NCI-H2171 treated with DMSO at 0.1 percent for 48 hours (cell line): ENCODE measurements at regions not wholly inside any gene's neighbourhood (a gene's known extent, or its start where the extent isn't known, plus 50 kb on each side); places are given as distances from the start of the nearest gene placed in this dataset.
"Not testable (repeated sequence)": the region's sequence is repeated elsewhere in the genome, so short reads cannot be mapped to it uniquely, and the experiment has no call there.

Experiments used
- DNase-seq: peaks from one replicate; lab custom pipeline; 2025; lab: John Stamatoyannopoulos, UW

GRCh38 chr22:48494968-48495750 is 1332.5 kb downstream of the BRD1 start:
- no peak for DNase-seq

GRCh38 chr22:48494256-48494967 is 1333.3 kb downstream of the BRD1 start:
- no peak for DNase-seq

- no peak for DNase-seq
Observed at GRCh38 chr22:48493733-48494132, 1333.9 kb downstream of the BRD1 start.

GRCh38 chr22:48492366-48493320 is 1335.0 kb downstream of the BRD1 start:
- DNase-seq, result peak; percentile 87

- DNase-seq, result peak; percentile 68
Observed at GRCh38 chr22:48491451-48491941, 1336.2 kb downstream of the BRD1 start.

GRCh38 chr22:48490500-48491411 is 1336.9 kb downstream of the BRD1 start:
- peak; percentile 34 for DNase-seq

GRCh38 chr22:48489551-48490499 is 1337.8 kb downstream of the BRD1 start:
- DNase-seq, result no peak

GRCh38 chr22:48488611-48489511 is 1338.8 kb downstream of the BRD1 start:
- DNase-seq, result peak; percentile 45

- peak; percentile 25 for DNase-seq
Observed at GRCh38 chr22:48488149-48488551, 1339.5 kb downstream of the BRD1 start.

GRCh38 chr22:48486558-48486957 is 1341.1 kb downstream of the BRD1 start:
- DNase-seq, result no peak

- DNase-seq, result no peak
Observed at GRCh38 chr22:48486134-48486532, 1341.5 kb downstream of the BRD1 start.

GRCh38 chr22:48485149-48486133 is 1342.2 kb downstream of the BRD1 start:
- DNase-seq, result peak; percentile 87

- no peak for DNase-seq
Observed at GRCh38 chr22:48483764-48484528, 1343.7 kb downstream of the BRD1 start.

GRCh38 chr22:48482771-48483170 is 1344.9 kb downstream of the BRD1 start:
- DNase-seq, result no peak

- not testable (repeated sequence) for DNase-seq
Observed at GRCh38 chr22:48482198-48482597, 1345.5 kb downstream of the BRD1 start.

GRCh38 chr22:48481748-48482147 is 1345.9 kb downstream of the BRD1 start:
- no peak for DNase-seq
